GM12892 (cell line): ENCODE measurements at regions not wholly inside any gene's neighbourhood (a gene's known extent, or its start where the extent isn't known, plus 50 kb on each side); places are given as distances from the start of the nearest gene placed in this dataset.

ENCODE experiments used
- POLR2A ChIP-seq: IDR thresholded peaks from 2 replicates; pipeline ENCODE4 v1.6.1; 2011; ENCODE audit warnings: low read depth, low read length, control low read depth
- TAF1 ChIP-seq: IDR thresholded peaks from 2 replicates; pipeline ENCODE4 v1.6.1; 2011; ENCODE audit warnings: low read depth, mild to moderate bottlenecking, control low read depth, low read length, borderline replicate concordance

GRCh38 chr18:22627506-22627905 is 209.8 kb upstream of the CTAGE1 start:
- TF ChIP-seq POLR2A (no peak), TAF1 (no peak)
